AG09309 (cell line): ENCODE measurements at regions not wholly inside any gene's neighbourhood (a gene's known extent, or its start where the extent isn't known, plus 50 kb on each side); places are given as distances from the start of the nearest gene placed in this dataset.

ENCODE experiments used
- DNase-seq: peaks from one replicate; pipeline ENCODE4 v3.0.0-alpha.2; 2010; ENCODE audit warnings: low read depth
- H3K4me3 ChIP-seq: 2 replicates; pipeline ENCODE4 v1.5.1; 2011; ENCODE audit warnings: mild to moderate bottlenecking, low read depth, low read length, moderate library complexity; ENCODE audit not compliant: control insufficient read depth
- TF ChIP-seq, protein P1 (sequence below): IDR thresholded peaks from 2 replicates; pipeline ENCODE4 v1.5.1; 2011; ENCODE audit warnings: mild to moderate bottlenecking, low read depth, low read length, inconsistent platforms; ENCODE audit not compliant: insufficient read depth, control insufficient read depth; ENCODE audit errors: missing control alignments

DNA sequence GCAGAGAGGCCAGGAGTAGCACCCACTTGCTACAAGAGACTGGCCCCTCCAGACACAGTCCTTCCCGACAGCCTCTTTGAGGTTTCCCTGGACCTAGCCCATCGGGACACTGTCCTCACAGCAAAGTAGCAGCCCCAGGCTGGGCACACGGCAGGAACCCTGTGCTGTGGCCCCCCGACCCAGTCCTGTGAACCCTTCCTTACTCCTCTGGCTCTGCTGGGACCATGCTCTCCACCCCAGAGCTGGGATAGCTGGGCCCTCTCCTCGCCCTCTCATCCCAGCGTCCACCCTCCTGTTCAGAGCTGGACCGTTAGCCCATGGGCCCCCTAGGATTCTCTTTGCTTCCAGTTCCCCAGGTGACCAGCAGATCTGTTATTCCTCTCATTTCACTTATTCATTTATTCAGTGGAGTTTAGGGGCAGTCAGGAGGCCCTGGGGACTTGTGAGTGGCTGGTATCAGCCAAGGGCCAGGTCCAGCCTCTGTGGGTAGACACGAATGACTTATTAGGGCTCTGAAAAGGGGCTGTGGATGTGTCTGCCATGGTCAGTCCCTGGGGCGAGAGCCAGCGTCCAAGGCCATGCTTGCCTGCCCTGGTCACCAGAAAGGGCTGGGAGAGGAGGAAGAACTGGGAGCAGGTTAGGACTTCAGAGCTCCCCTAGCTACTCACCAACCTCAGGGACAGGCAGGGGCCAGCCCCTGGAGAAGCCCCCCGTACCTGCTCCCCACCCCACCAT is 117.6 kb upstream of the RUNX3 start:
- TF ChIP-seq, protein P1, sequence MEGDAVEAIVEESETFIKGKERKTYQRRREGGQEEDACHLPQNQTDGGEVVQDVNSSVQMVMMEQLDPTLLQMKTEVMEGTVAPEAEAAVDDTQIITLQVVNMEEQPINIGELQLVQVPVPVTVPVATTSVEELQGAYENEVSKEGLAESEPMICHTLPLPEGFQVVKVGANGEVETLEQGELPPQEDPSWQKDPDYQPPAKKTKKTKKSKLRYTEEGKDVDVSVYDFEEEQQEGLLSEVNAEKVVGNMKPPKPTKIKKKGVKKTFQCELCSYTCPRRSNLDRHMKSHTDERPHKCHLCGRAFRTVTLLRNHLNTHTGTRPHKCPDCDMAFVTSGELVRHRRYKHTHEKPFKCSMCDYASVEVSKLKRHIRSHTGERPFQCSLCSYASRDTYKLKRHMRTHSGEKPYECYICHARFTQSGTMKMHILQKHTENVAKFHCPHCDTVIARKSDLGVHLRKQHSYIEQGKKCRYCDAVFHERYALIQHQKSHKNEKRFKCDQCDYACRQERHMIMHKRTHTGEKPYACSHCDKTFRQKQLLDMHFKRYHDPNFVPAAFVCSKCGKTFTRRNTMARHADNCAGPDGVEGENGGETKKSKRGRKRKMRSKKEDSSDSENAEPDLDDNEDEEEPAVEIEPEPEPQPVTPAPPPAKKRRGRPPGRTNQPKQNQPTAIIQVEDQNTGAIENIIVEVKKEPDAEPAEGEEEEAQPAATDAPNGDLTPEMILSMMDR: no peak
- DNase-seq: no peak
- H3K4me3 ChIP-seq: no peak overlapping the region

GRCh38 chr1:25046194-25046532 is 116.1 kb upstream of the RUNX3 start:
- TF ChIP-seq, protein P1: no peak
- no peak for DNase-seq
- H3K4me3 ChIP-seq: no peak overlapping the region

GRCh38 chr1:25045480-25046193 is 115.6 kb upstream of the RUNX3 start:
- H3K4me3 ChIP-seq: no peak overlapping the region
- TF ChIP-seq, protein P1: no peak
- DNase-seq: no peak

GRCh38 chr1:25043228-25043580 is 113.1 kb upstream of the RUNX3 start:
- H3K4me3 ChIP-seq: no peak overlapping the region
- no peak for DNase-seq
- TF ChIP-seq, protein P1: no peak

GRCh38 chr1:25042331-25043227 is 112.5 kb upstream of the RUNX3 start:
- DNase-seq: no peak
- no peak overlapping the region for H3K4me3 ChIP-seq
- TF ChIP-seq, protein P1: no peak

- no peak overlapping the region for H3K4me3 ChIP-seq
- DNase-seq: no peak
- TF ChIP-seq, protein P1: no peak
These were observed 111.8 kb upstream of the RUNX3 start for GRCh38 chr1:25041916-25042315.
